DOHH2 (cell line): ENCODE measurements at regions not wholly inside any gene's neighbourhood (a gene's known extent, or its start where the extent isn't known, plus 50 kb on each side); places are given as distances from the start of the nearest gene placed in this dataset.

Experiments used
- H3F3A ChIP-seq: fragments of 200-600 bp; sonication (generic), shearing (Covaris generic); 2 replicates; pipeline ENCODE4 v1.6.0; 2016; ENCODE audit warnings: antibody characterized with exemption, mild to moderate bottlenecking; ENCODE audit not compliant: control insufficient read depth, insufficient read depth
- H3K27ac ChIP-seq: fragments of 200-600 bp; sonication (generic); 2 replicates; pipeline ENCODE4 v1.5.1; 2014; ENCODE audit warnings: low read depth, mild to moderate bottlenecking, low read length, moderate library complexity
- H3K27me3 ChIP-seq: fragments of 200-600 bp; sonication (generic); 2 replicates; pipeline ENCODE4 v1.6.1; 2014; ENCODE audit warnings: mild to moderate bottlenecking, low read length, mixed read lengths; ENCODE audit not compliant: control insufficient read depth
- H3K36me3 ChIP-seq: fragments of 200-600 bp; sonication (generic); 2 replicates; pipeline ENCODE4 v1.6.1; 2014; ENCODE audit warnings: mild to moderate bottlenecking, low read length, moderate library complexity, mixed read lengths; ENCODE audit not compliant: control insufficient read depth
- H3K4me1 ChIP-seq: fragments of 200-600 bp; sonication (generic); 2 replicates; pipeline ENCODE4 v1.6.1; 2014; ENCODE audit warnings: mild to moderate bottlenecking, low read length, mixed read lengths; ENCODE audit not compliant: control insufficient read depth
- H3K4me2 ChIP-seq: fragments of 200-600 bp; sonication (generic); 2 replicates; pipeline ENCODE4 v1.6.0; 2014; ENCODE audit warnings: mild to moderate bottlenecking, low read length, moderate library complexity
- H3K4me3 ChIP-seq: fragments of 200-600 bp; sonication (generic); 2 replicates; pipeline ENCODE4 v1.5.1; 2014; ENCODE audit warnings: mild to moderate bottlenecking, low read length, mixed read lengths
- H3K79me2 ChIP-seq: fragments of 200-600 bp; sonication (generic); 2 replicates; pipeline ENCODE4 v1.6.1; 2014; ENCODE audit warnings: mild to moderate bottlenecking, low read length, mixed read lengths; ENCODE audit not compliant: control insufficient read depth
- H3K9me2 ChIP-seq: fragments of 200-600 bp; sonication (generic); replicated peaks from 2 replicates; pipeline ENCODE4 v1.6.1; 2014; ENCODE audit warnings: mild to moderate bottlenecking, low read length, mixed read lengths; ENCODE audit not compliant: control insufficient read depth
- H3K9me3 ChIP-seq: fragments of 200-600 bp; sonication (generic); 2 replicates; pipeline ENCODE4 v1.6.1; 2014; ENCODE audit warnings: antibody characterized with exemption, low read length, mixed read lengths; ENCODE audit not compliant: control insufficient read depth, insufficient read depth
- H4K20me1 ChIP-seq: fragments of 200-600 bp; sonication (generic); 2 replicates; pipeline ENCODE4 v1.6.0; 2014; ENCODE audit warnings: low read depth, mild to moderate bottlenecking, antibody characterized with exemption, low read length, moderate library complexity; ENCODE audit not compliant: control insufficient read depth, insufficient read depth
- CTCF ChIP-seq: fragments of 200-600 bp; sonication (generic); IDR thresholded peaks from one replicate; pipeline ENCODE4 v1.5.1; 2014; ENCODE audit warnings: antibody characterized with exemption, mild to moderate bottlenecking, low read depth, low read length; ENCODE audit not compliant: poor library complexity, severe bottlenecking
- EZH2phosphoT487 ChIP-seq: fragments of 200-600 bp; sonication (generic); IDR thresholded peaks from 2 replicates; pipeline ENCODE4 v1.6.1; 2017; ENCODE audit warnings: borderline replicate concordance, mild to moderate bottlenecking, antibody characterized with exemption, low read length, moderate library complexity, mixed read lengths

- Histone ChIP-seq H3K27ac (peak overlapping the region; percentile 64), H3K9me3 (peaks cover 4% of the 10 kb centered on the region; the same call in 1 of the 2 replicates), H3K36me3 (no peaks in the 10 kb centered on the region), H3K79me2 (no peaks in the 10 kb centered on the region), H3K9me2 (no peaks in the 10 kb centered on the region), H3K4me2 (no peak overlapping the region; the same call in 1 of the 2 replicates), H3K4me1 (peaks cover 56% of the 10 kb centered on the region), H3F3A (peaks cover 26% of the 10 kb centered on the region), H3K27me3 (no peaks in the 10 kb centered on the region), H3K4me3 (no peak overlapping the region), H4K20me1 (no peaks in the 10 kb centered on the region)
- TF ChIP-seq EZH2phosphoT487 (no peak), CTCF (no peak)
Observed at GRCh38 chr16:11494433-11494832, 92.3 kb downstream of the LITAF start.

- H3K27ac ChIP-seq, result peak overlapping the region; percentile 64
- H3K4me1 ChIP-seq, result peaks cover 58% of the 10 kb centered on the region
- H3K4me2 ChIP-seq, result peak overlapping the region; percentile 41
- peaks cover 26% of the 10 kb centered on the region for H3F3A ChIP-seq
- 0 out of 2 replicates have a peak overlapping the region, but pooled peaks have one; percentile 7 for H3K4me3 ChIP-seq
- no peaks in the 10 kb centered on the region for H3K36me3 ChIP-seq
- H3K27me3 ChIP-seq, result no peaks in the 10 kb centered on the region
- no peaks in the 10 kb centered on the region for H3K79me2 ChIP-seq
- no peaks in the 10 kb centered on the region for H4K20me1 ChIP-seq
- H3K9me2 ChIP-seq, result no peaks in the 10 kb centered on the region
- TF ChIP-seq EZH2phosphoT487 (no peak), CTCF (no peak)
- H3K9me3 ChIP-seq, result peaks cover 4% of the 10 kb centered on the region; the same call in 1 of the 2 replicates
Observed at GRCh38 chr16:11495066-11495407, 91.7 kb downstream of the LITAF start.
